RWPE2 (cell line): ENCODE measurements at regions not wholly inside any gene's neighbourhood (a gene's known extent, or its start where the extent isn't known, plus 50 kb on each side); places are given as distances from the start of the nearest gene placed in this dataset.
"Not testable (repeated sequence)": the region's sequence is repeated elsewhere in the genome, so short reads cannot be mapped to it uniquely, and the experiment has no call there.

ENCODE experiments used
- ATAC-seq: fragments of 200-7000 bp; cut with Tn5 transposase; 3 replicates; pipeline ENCODE4 v1.9.1; 2021; ENCODE audit warnings: low read depth
- DNase-seq: peaks from one replicate; pipeline ENCODE4 v3.0.0-alpha.2; 2020; ENCODE audit warnings: low spot score
- H3K27ac ChIP-seq: fragments of 450-650 bp; 2 replicates; pipeline ENCODE4 v1.5.1; 2017; ENCODE audit warnings: mild to moderate bottlenecking; ENCODE audit not compliant: poor library complexity, severe bottlenecking
- H3K27me3 ChIP-seq: fragments of 250-450 bp; sonication (Bioruptor Pico); 2 replicates; pipeline ENCODE4 v1.5.1; 2021; ENCODE audit warnings: mild to moderate bottlenecking, moderate library complexity; ENCODE audit not compliant: insufficient read depth, poor library complexity, severe bottlenecking
- H3K36me3 ChIP-seq: fragments of 250-450 bp; sonication (Bioruptor Pico); 2 replicates; pipeline ENCODE4 v1.5.1; 2020; ENCODE audit warnings: low read depth, mild to moderate bottlenecking, moderate library complexity
- H3K4me1 ChIP-seq: fragments of 250-450 bp; sonication (Bioruptor Pico); 2 replicates; pipeline ENCODE4 v1.5.1; 2021; ENCODE audit warnings: mild to moderate bottlenecking, moderate library complexity; ENCODE audit not compliant: insufficient read depth, poor library complexity, severe bottlenecking
- H3K4me3 ChIP-seq: fragments of 250-450 bp; sonication (Bioruptor Pico); 2 replicates; pipeline ENCODE4 v1.5.1; 2021; ENCODE audit warnings: mild to moderate bottlenecking, moderate library complexity; ENCODE audit not compliant: severe bottlenecking
- H3K9me3 ChIP-seq: fragments of 250-450 bp; sonication (Bioruptor Pico); 2 replicates; pipeline ENCODE4 v1.5.1; 2021; ENCODE audit warnings: mild to moderate bottlenecking, moderate library complexity; ENCODE audit not compliant: severe bottlenecking
- CTCF ChIP-seq: fragments of 450-650 bp; IDR thresholded peaks from one replicate; pipeline ENCODE4 v1.5.1; 2017; ENCODE audit warnings: mild to moderate bottlenecking, moderate library complexity; ENCODE audit not compliant: poor library complexity, severe bottlenecking

DNA sequence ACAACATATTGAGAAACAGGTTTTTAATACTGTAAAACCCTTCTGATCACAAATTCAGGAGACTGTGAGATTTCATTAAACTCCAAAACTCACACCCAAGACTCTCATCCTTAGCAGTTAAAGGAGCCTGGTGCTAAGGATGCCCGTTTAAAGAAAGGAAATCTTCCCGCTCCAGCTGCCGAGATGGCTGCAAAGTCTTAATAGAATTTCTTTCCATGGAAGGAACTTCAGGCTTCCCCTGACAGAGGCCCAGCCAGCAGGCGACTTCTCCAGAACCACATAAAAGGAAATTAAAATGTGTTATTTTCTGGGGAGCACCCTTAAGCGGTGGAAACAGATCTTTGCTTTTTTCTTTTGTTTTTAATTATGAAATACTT is 104.7 kb upstream of the CHST15 start:
- TF ChIP-seq CTCF: no peak
- Histone ChIP-seq H3K27ac (no peak overlapping the region), H3K4me1 (no peaks in the 10 kb centered on the region), H3K27me3 (no peaks in the 10 kb centered on the region), H3K9me3 (no peaks in the 10 kb centered on the region), H3K36me3 (no peaks in the 10 kb centered on the region), H3K4me3 (no peak overlapping the region)
- DNase-seq: no peak
- ATAC-seq: no peak

- Histone ChIP-seq H3K27me3 (no peaks in the 10 kb centered on the region), H3K9me3 (no peaks in the 10 kb centered on the region), H3K4me3 (no peak overlapping the region), H3K36me3 (no peaks in the 10 kb centered on the region), H3K27ac (no peak overlapping the region), H3K4me1 (no peaks in the 10 kb centered on the region)
- no peak for ATAC-seq
- no peak for DNase-seq
- TF ChIP-seq CTCF: no peak
These were observed 104.2 kb upstream of the CHST15 start for GRCh38 chr10:124197371-124198124.

DNA sequence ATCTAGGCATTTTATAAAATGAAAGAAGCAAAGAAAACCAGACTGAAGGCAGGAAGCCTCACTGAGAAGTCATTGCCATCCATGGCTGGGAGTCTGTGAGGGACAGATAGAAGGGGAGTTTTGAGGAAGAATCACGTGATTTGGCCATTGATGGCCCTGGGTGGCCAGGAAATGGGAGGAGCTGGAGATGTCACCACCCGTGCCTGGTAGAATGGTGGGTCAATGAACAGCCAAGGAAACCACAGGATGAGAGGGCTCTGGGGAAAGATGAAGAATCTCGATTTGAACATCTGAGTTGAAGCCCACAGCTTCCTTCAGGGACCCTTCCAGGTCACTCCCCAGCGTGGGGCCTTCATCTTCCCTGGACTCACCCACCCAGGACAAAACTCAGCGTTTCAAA is 103.3 kb upstream of the CHST15 start:
- DNase-seq (no peak), ATAC-seq (no peak)
- Histone ChIP-seq H3K4me3 (no peak overlapping the region), H3K36me3 (no peaks in the 10 kb centered on the region), H3K27ac (no peak overlapping the region), H3K27me3 (no peaks in the 10 kb centered on the region), H3K9me3 (no peaks in the 10 kb centered on the region), H3K4me1 (no peaks in the 10 kb centered on the region)
- TF ChIP-seq CTCF: no peak

DNA sequence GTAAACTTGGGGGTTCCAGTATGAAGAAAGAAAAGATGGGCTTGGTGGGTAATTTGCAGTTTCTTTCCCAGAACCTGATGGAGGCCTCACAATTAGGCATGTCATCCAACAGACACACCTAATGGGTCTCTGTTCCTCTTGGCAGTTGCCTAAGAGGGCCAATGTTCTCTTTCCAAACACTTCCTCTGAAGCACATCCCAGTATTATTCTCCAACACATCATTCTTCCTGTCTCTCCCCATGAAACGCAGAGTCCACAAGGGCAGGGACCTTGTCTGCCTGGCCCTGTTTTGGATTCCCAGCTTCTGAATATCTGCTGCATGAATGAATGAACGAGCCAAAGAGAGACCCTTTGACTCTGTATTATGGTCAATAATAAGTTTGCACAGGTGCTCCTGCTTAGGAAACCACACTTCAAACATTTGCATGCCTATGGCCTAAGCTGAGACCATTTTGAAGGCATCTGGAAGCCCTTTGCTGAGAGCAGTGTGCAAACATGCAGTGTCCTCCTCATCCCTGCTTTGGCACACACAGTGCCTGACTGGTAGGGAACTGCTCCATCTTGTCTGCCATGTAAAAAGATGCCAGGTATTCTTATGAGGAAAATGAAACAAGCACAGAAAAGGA is 100.9 kb upstream of the CHST15 start:
- no peak overlapping the region for H3K27ac ChIP-seq
- no peaks in the 10 kb centered on the region for H3K9me3 ChIP-seq
- no peaks in the 10 kb centered on the region for H3K27me3 ChIP-seq
- no peak overlapping the region for H3K4me3 ChIP-seq
- no peak for DNase-seq
- H3K4me1 ChIP-seq: no peaks in the 10 kb centered on the region
- no peak for TF ChIP-seq CTCF
- ATAC-seq: no peak
- no peaks in the 10 kb centered on the region for H3K36me3 ChIP-seq

DNA sequence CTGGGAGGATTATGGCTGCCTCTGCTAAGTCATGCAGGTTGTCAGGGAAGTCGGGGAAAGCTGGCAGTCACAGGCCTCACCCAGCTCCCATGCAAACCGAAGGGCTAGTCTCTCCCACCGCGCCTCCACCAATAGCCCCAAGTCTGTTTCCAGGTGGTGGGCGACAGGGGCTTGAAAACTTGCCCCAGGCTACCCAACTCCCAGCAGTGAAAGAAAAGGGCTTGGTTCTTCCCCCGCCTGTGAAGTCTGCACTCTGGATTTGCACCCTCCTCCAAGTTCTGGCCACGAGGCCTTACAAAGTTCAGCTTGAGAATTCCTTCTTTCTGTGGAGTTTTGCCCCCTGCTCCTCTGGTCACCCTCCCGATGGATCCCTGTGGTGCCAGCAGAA is 99.9 kb upstream of the CHST15 start:
- H3K27me3 ChIP-seq: no peaks in the 10 kb centered on the region
- H3K36me3 ChIP-seq: no peaks in the 10 kb centered on the region
- no peak overlapping the region for H3K27ac ChIP-seq
- TF ChIP-seq CTCF: no peak
- no peak for DNase-seq
- no peak for ATAC-seq
- H3K9me3 ChIP-seq: no peaks in the 10 kb centered on the region
- no peaks in the 10 kb centered on the region for H3K4me1 ChIP-seq
- H3K4me3 ChIP-seq: no peak overlapping the region

GRCh38 chr10:124192664-124193308 is 99.4 kb upstream of the CHST15 start:
- not testable (repeated sequence) for ATAC-seq, H3K36me3 ChIP-seq, H3K27ac ChIP-seq, DNase-seq, H3K9me3 ChIP-seq, H3K27me3 ChIP-seq, H3K4me1 ChIP-seq, H3K4me3 ChIP-seq

- H3K9me3 ChIP-seq, H3K4me3 ChIP-seq, H3K27me3 ChIP-seq, H3K36me3 ChIP-seq, H3K4me1 ChIP-seq, H3K27ac ChIP-seq, ATAC-seq, DNase-seq: not testable (repeated sequence)
These were observed 97.1 kb upstream of the CHST15 start for GRCh38 chr10:124190476-124190875.
